GM21529 (cell line): ENCODE measurements at regions not wholly inside any gene's neighbourhood (a gene's known extent, or its start where the extent isn't known, plus 50 kb on each side); places are given as distances from the start of the nearest gene placed in this dataset.
"Not testable (repeated sequence)": the region's sequence is repeated elsewhere in the genome, so short reads cannot be mapped to it uniquely, and the experiment has no call there.

ENCODE experiments used
- ATAC-seq: cut with Tn5 transposase; IDR thresholded peaks from one replicate; pipeline ENCODE4 v1.9.1; 2021; ENCODE audit not compliant: unreplicated experiment

- ATAC-seq: no peak
Measured at GRCh38 chr4:189779281-189779980, 161.2 kb upstream of the FRG1 start.

GRCh38 chr4:189780391-189780790 is 160.3 kb upstream of the FRG1 start:
- ATAC-seq: no peak

- ATAC-seq: no peak
Measured at GRCh38 chr4:189784651-189785050, 156.0 kb upstream of the FRG1 start.

GRCh38 chr4:189785257-189785656 is 155.4 kb upstream of the FRG1 start:
- ATAC-seq: no peak

GRCh38 chr4:189786447-189786846 is 154.2 kb upstream of the FRG1 start:
- no peak for ATAC-seq

GRCh38 chr4:189787216-189788031 is 153.2 kb upstream of the FRG1 start:
- ATAC-seq: no peak

- ATAC-seq: peak; percentile 92
Measured at GRCh38 chr4:189792924-189793618, 147.6 kb upstream of the FRG1 start.

GRCh38 chr4:189800545-189801088 is 140.1 kb upstream of the FRG1 start:
- no peak for ATAC-seq

- no peak for ATAC-seq
Measured at GRCh38 chr4:189802884-189803283, 137.8 kb upstream of the FRG1 start.

GRCh38 chr4:189804894-189805293 is 135.8 kb upstream of the FRG1 start:
- ATAC-seq: no peak

GRCh38 chr4:189806506-189806905 is 134.2 kb upstream of the FRG1 start:
- no peak for ATAC-seq

- ATAC-seq: no peak
Measured at GRCh38 chr4:189807031-189807430, 133.6 kb upstream of the FRG1 start.

- ATAC-seq: no peak
Measured at GRCh38 chr4:189809241-189809735, 131.4 kb upstream of the FRG1 start.

- no peak for ATAC-seq
Measured at GRCh38 chr4:189809839-189810238, 130.8 kb upstream of the FRG1 start.

GRCh38 chr4:189810318-189811181 is 130.1 kb upstream of the FRG1 start:
- ATAC-seq: not testable (repeated sequence)

- no peak for ATAC-seq
Measured at GRCh38 chr4:189815404-189816192, 125.1 kb upstream of the FRG1 start.

GRCh38 chr4:189822326-189822725 is 118.3 kb upstream of the FRG1 start:
- no peak for ATAC-seq

GRCh38 chr4:189823591-189823990 is 117.1 kb upstream of the FRG1 start:
- ATAC-seq: no peak

- ATAC-seq: no peak
Measured at GRCh38 chr4:189825466-189825865, 115.2 kb upstream of the FRG1 start.

GRCh38 chr4:189826657-189827056 is 114.0 kb upstream of the FRG1 start:
- ATAC-seq: no peak
